PC-3 (cell line): ENCODE measurements at regions not wholly inside any gene's neighbourhood (a gene's known extent, or its start where the extent isn't known, plus 50 kb on each side); places are given as distances from the start of the nearest gene placed in this dataset.
"Not testable (repeated sequence)": the region's sequence is repeated elsewhere in the genome, so short reads cannot be mapped to it uniquely, and the experiment has no call there.

Experiments used
- ATAC-seq: fragments of 200-7000 bp; cut with Tn5 transposase; 2 replicates; pipeline ENCODE4 v1.9.1; 2020; ENCODE audit warnings: mild to moderate bottlenecking, moderate library complexity
- BruUV-seq: library from RNA; stranded (reverse); fragments of 400-500 nt; replicated peaks from 2 replicates; lab custom pipeline; 2021; lab: Mats Ljungman, UMichigan
- CTCF ChIA-PET: fragments of 300-600 bp; sonication (Branson Sonifier 250); formaldehyde crosslinking; loops from one replicate; lab custom pipeline; 2022; ENCODE audit warnings: antibody characterized with exemption; lab: Charles Lee
- POLR2A ChIA-PET: fragments of 300-600 bp; sonication (Branson Sonifier 250); formaldehyde crosslinking; loops from one replicate; lab custom pipeline; 2022; ENCODE audit warnings: antibody characterized with exemption; ENCODE audit not compliant: unreplicated experiment; lab: Charles Lee
- DNase-seq: peaks from one replicate; pipeline ENCODE4 v3.0.0-alpha.2; 2015
- H2AFZ ChIP-seq: fragments of 300-600 bp; sonication (generic); 2 replicates; pipeline ENCODE4 v1.6.0; 2016; ENCODE audit warnings: antibody characterized with exemption, low read length
- H3F3A ChIP-seq: fragments of 300-600 bp; sonication (generic); one replicate; pipeline ENCODE4 v1.6.0; 2017; ENCODE audit warnings: antibody characterized with exemption, low read length, control low read depth, mild to moderate bottlenecking; ENCODE audit not compliant: unreplicated experiment
- H3K27ac ChIP-seq: fragments of 300-600 bp; sonication (generic); 2 replicates; pipeline ENCODE4 v1.5.1; 2016; ENCODE audit warnings: mild to moderate bottlenecking, low read length
- H3K27me3 ChIP-seq: fragments of 300-600 bp; sonication (generic); 2 replicates; pipeline ENCODE4 v1.6.1; 2016; ENCODE audit warnings: low read length, mixed read lengths
- H3K36me3 ChIP-seq: fragments of 300-600 bp; sonication (generic); 2 replicates; pipeline ENCODE4 v1.6.1; 2016; ENCODE audit warnings: low read depth, mixed run types, low read length, mixed read lengths
- H3K4me1 ChIP-seq: fragments of 300-600 bp; sonication (generic); 2 replicates; pipeline ENCODE4 v1.5.1; 2016; ENCODE audit warnings: low read length; ENCODE audit not compliant: insufficient read depth
- H3K4me2 ChIP-seq: fragments of 300-600 bp; sonication (generic); 2 replicates; pipeline ENCODE4 v1.6.0; 2016; ENCODE audit warnings: low read length
- H3K4me3 ChIP-seq: fragments of 300-600 bp; sonication (generic); 2 replicates; pipeline ENCODE4 v1.5.1; 2016; ENCODE audit warnings: mild to moderate bottlenecking, low read length, mixed read lengths
- H3K79me2 ChIP-seq: fragments of 300-600 bp; sonication (generic); 2 replicates; pipeline ENCODE4 v1.6.1; 2017; ENCODE audit warnings: low read length, mixed read lengths
- H3K9ac ChIP-seq: fragments of 300-600 bp; sonication (generic); 2 replicates; pipeline ENCODE4 v1.6.0; 2016; ENCODE audit warnings: mild to moderate bottlenecking, low read length
- H3K9me2 ChIP-seq: fragments of 300-600 bp; sonication (generic); replicated peaks from 2 replicates; pipeline ENCODE4 v1.6.1; 2016; ENCODE audit warnings: mixed run types, low read length, mixed read lengths
- H3K9me3 ChIP-seq: fragments of 300-600 bp; sonication (generic); 2 replicates; pipeline ENCODE4 v1.6.1; 2016; ENCODE audit warnings: low read length, mixed read lengths
- H4K20me1 ChIP-seq: fragments of 300-600 bp; sonication (generic); 2 replicates; pipeline ENCODE4 v1.6.1; 2016; ENCODE audit warnings: low read length, mixed read lengths
- EZH2 ChIP-seq: fragments of 300-600 bp; sonication (generic); IDR thresholded peaks from one replicate; pipeline ENCODE4 v1.6.1; 2017; ENCODE audit warnings: antibody characterized with exemption, mild to moderate bottlenecking, low read length; ENCODE audit not compliant: unreplicated experiment
- EZH2phosphoT487 ChIP-seq: fragments of 300-600 bp; sonication (generic); IDR thresholded peaks from 2 replicates; pipeline ENCODE4 v1.6.1; 2018; ENCODE audit warnings: mild to moderate bottlenecking, antibody characterized with exemption, low read length, borderline replicate concordance
- intact Hi-C: fragments of 100-400 bp; cut with micrococcal nuclease; formaldehyde crosslinking; loops from 2 replicates; pipeline ENCODE4 v1.9.0; 2023
- TF ChIP-seq, protein P1 (sequence below): fragments of 300-600 bp; sonication (generic); conservative IDR thresholded peaks from 2 replicates; pipeline ENCODE4 v1.5.1; 2017; ENCODE audit warnings: antibody characterized with exemption, low read depth, mild to moderate bottlenecking, low read length

- no peaks in the 10 kb centered on the region for H3K4me1 ChIP-seq
- no peaks in the 10 kb centered on the region for H3K27me3 ChIP-seq
- ATAC-seq: no peak
- H3K9me2 ChIP-seq: no peaks in the 10 kb centered on the region
- H3K9ac ChIP-seq: no peak overlapping the region
- H4K20me1 ChIP-seq: no peaks in the 10 kb centered on the region
- BruUV-seq: no TSS peak
- H3K27ac ChIP-seq: no peak overlapping the region
- peak; percentile 1 for DNase-seq
- ChIA-PET CTCF (no interaction called here), POLR2A (no interaction called here)
- H3K36me3 ChIP-seq: no peaks in the 10 kb centered on the region
- no peak overlapping the region for H3K4me3 ChIP-seq
- H3K79me2 ChIP-seq: no peaks in the 10 kb centered on the region
- TF ChIP-seq, protein P1, sequence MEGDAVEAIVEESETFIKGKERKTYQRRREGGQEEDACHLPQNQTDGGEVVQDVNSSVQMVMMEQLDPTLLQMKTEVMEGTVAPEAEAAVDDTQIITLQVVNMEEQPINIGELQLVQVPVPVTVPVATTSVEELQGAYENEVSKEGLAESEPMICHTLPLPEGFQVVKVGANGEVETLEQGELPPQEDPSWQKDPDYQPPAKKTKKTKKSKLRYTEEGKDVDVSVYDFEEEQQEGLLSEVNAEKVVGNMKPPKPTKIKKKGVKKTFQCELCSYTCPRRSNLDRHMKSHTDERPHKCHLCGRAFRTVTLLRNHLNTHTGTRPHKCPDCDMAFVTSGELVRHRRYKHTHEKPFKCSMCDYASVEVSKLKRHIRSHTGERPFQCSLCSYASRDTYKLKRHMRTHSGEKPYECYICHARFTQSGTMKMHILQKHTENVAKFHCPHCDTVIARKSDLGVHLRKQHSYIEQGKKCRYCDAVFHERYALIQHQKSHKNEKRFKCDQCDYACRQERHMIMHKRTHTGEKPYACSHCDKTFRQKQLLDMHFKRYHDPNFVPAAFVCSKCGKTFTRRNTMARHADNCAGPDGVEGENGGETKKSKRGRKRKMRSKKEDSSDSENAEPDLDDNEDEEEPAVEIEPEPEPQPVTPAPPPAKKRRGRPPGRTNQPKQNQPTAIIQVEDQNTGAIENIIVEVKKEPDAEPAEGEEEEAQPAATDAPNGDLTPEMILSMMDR: no peak
- TF ChIP-seq EZH2 (no peak), EZH2phosphoT487 (no peak)
- H3F3A ChIP-seq: no peaks in the 10 kb centered on the region
- no peak overlapping the region for H2AFZ ChIP-seq
- H3K9me3 ChIP-seq: no peaks in the 10 kb centered on the region
- H3K4me2 ChIP-seq: no peak overlapping the region
- intact Hi-C loops: no loop called here
These were observed 545.5 kb downstream of the TMEM114 start for GRCh38 chr16:8044796-8045195.

GRCh38 chr16:8032406-8032805 lies 557.9 kb downstream of the TMEM114 start:
- Histone ChIP-seq H3K27ac (no peak overlapping the region), H4K20me1 (no peaks in the 10 kb centered on the region), H3K9me2 (no peaks in the 10 kb centered on the region), H3K4me3 (no peak overlapping the region), H3K4me1 (no peaks in the 10 kb centered on the region), H3K4me2 (no peak overlapping the region), H2AFZ (no peak overlapping the region), H3K27me3 (no peaks in the 10 kb centered on the region), H3K9me3 (no peaks in the 10 kb centered on the region), H3K36me3 (no peaks in the 10 kb centered on the region), H3F3A (no peaks in the 10 kb centered on the region), H3K79me2 (no peaks in the 10 kb centered on the region), H3K9ac (no peak overlapping the region)
- no peak for ATAC-seq
- TF ChIP-seq EZH2phosphoT487 (no peak), EZH2 (no peak)
- TF ChIP-seq, protein P1: no peak
- ChIA-PET CTCF (no interaction called here), POLR2A (no interaction called here)
- intact Hi-C loops: no loop called here
- BruUV-seq: no TSS peak
- no peak for DNase-seq

DNA sequence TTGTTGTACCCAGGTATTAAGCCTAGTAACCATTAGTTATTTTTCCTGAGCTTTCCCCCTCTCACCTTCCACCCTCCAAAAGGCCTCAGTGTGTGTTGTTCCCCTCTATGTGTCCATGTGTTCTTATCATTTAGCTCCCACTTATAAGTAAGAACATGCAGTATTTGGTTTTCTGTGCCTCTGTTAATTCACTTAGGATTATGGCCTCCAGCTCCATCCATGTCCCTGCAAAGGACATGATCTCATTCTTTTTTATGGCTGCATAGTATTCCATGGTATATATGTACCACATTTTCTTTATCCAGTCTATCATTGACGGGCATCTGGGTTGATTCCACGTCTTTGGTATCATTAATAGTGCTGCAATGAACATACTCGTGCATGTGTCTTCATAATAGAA lies 560.3 kb downstream of the TMEM114 start:
- H3F3A ChIP-seq, H3K4me1 ChIP-seq, H3K36me3 ChIP-seq, intact Hi-C loops, H2AFZ ChIP-seq, H3K27me3 ChIP-seq, H3K4me2 ChIP-seq, H3K9me2 ChIP-seq, H3K4me3 ChIP-seq, H3K27ac ChIP-seq, CTCF ChIA-PET, BruUV-seq, POLR2A ChIA-PET, H3K79me2 ChIP-seq, H3K9ac ChIP-seq, ATAC-seq, H3K9me3 ChIP-seq, DNase-seq, H4K20me1 ChIP-seq: not testable (repeated sequence)
